GM10266 (cell line): ENCODE measurements at regions not wholly inside any gene's neighbourhood (a gene's known extent, or its start where the extent isn't known, plus 50 kb on each side); places are given as distances from the start of the nearest gene placed in this dataset.

Source experiments
- DNase-seq: peaks from one replicate; pipeline ENCODE4 v3.0.0; 2012; ENCODE audit errors: extremely low spot score
- CTCF ChIP-seq: IDR thresholded peaks from 2 replicates; pipeline ENCODE4 v1.5.1; 2012; ENCODE audit warnings: mild to moderate bottlenecking, low read depth; ENCODE audit not compliant: control insufficient read depth, insufficient read depth; ENCODE audit errors: missing control alignments

GRCh38 chr14:39998854-39999253 lies 566.6 kb upstream of the FBXO33 start:
- DNase-seq, result no peak
- no peak for TF ChIP-seq CTCF

GRCh38 chr14:39998114-39998513 lies 565.9 kb upstream of the FBXO33 start:
- no peak for DNase-seq
- TF ChIP-seq CTCF, result no peak

- no peak for TF ChIP-seq CTCF
- DNase-seq, result no peak
Observed at GRCh38 chr14:39991041-39991440, 558.8 kb upstream of the FBXO33 start.

- no peak for DNase-seq
- peak; percentile 48 for TF ChIP-seq CTCF
Observed at GRCh38 chr14:39988939-39989338, 556.7 kb upstream of the FBXO33 start.

- no peak for DNase-seq
- no peak for TF ChIP-seq CTCF
Observed at GRCh38 chr14:39984323-39984722, 552.1 kb upstream of the FBXO33 start.

- DNase-seq, result no peak
- TF ChIP-seq CTCF, result no peak
Observed at GRCh38 chr14:39977198-39977597, 545.0 kb upstream of the FBXO33 start.

- DNase-seq, result no peak
- no peak for TF ChIP-seq CTCF
Observed at GRCh38 chr14:39974036-39974435, 541.8 kb upstream of the FBXO33 start.
